ENCODE measurements at regions not wholly inside any gene's neighbourhood (a gene's known extent, or its start where the extent isn't known, plus 50 kb on each side); places are given as distances from the start of the nearest gene placed in this dataset.

- DNase-seq (no peak), FAIRE-seq (no peak)
- Histone ChIP-seq H3K4me1 (ENCODE audit: control insufficient read depth in 2 of 3, insufficient read depth in 2 of 3, low read depth in 1 of 3, low read length in 3 of 3) (no peaks in the 10 kb centered on the region), H3K9ac (ENCODE audit: low read length in 3 of 3) (no peak overlapping the region), H3K36me3 (ENCODE audit: control insufficient read depth in 2 of 3, insufficient read depth in 3 of 3, low read length in 3 of 3) (no peaks in the 10 kb centered on the region), H3K4me3 (ENCODE audit: low read length in 3 of 3) (no peak overlapping the region), H3K27ac (ENCODE audit: low read depth in 2 of 2, low read length in 2 of 2) (no peak overlapping the region), H3K9me3 (ENCODE audit: control insufficient read depth in 2 of 3, insufficient read depth in 1 of 3, low read length in 3 of 3) (no peaks in the 10 kb centered on the region), H3K27me3 (ENCODE audit: control insufficient read depth, insufficient read depth, low read length) (no peaks in the 10 kb centered on the region)
- no peak for TF ChIP-seq CTCF (IDR thresholded peaks at IDR 0.05; ENCODE audit: borderline replicate concordance, extremely low read depth, insufficient read depth)
- intact Hi-C loops (cut with DNase I) = no loop called here
Observed at GRCh38 chr11:80455818-80456217, 1015.0 kb upstream of the TENM4 start.

GRCh38 chr11:80451105-80451504 is 1010.3 kb upstream of the TENM4 start:
- no peak for FAIRE-seq
- intact Hi-C loops (cut with DNase I) = no loop called here
- TF ChIP-seq CTCF (IDR thresholded peaks at IDR 0.05; ENCODE audit: borderline replicate concordance, extremely low read depth, insufficient read depth) = no peak

GRCh38 chr11:80448709-80449108 is 1007.9 kb upstream of the TENM4 start:
- intact Hi-C loops (cut with DNase I) = no loop called here

More at GRCh38 chr11:80451105-80451504, 1010.3 kb upstream of the TENM4 start:
- Histone ChIP-seq H3K4me3 (ENCODE audit: low read length in 3 of 3) (no peak overlapping the region), H3K27ac (ENCODE audit: low read depth in 2 of 2, low read length in 2 of 2) (no peak overlapping the region), H3K9me3 (ENCODE audit: control insufficient read depth in 2 of 3, insufficient read depth in 1 of 3, low read length in 3 of 3) (no peaks in the 10 kb centered on the region), H3K4me1 (ENCODE audit: control insufficient read depth in 2 of 3, insufficient read depth in 2 of 3, low read depth in 1 of 3, low read length in 3 of 3) (no peaks in the 10 kb centered on the region), H3K9ac (ENCODE audit: low read length in 3 of 3) (no peak overlapping the region), H3K27me3 (ENCODE audit: control insufficient read depth, insufficient read depth, low read length) (no peaks in the 10 kb centered on the region), H3K36me3 (ENCODE audit: control insufficient read depth in 2 of 3, insufficient read depth in 3 of 3, low read length in 3 of 3) (no peaks in the 10 kb centered on the region)
- no peak for DNase-seq

More at GRCh38 chr11:80448709-80449108, 1007.9 kb upstream of the TENM4 start:
- FAIRE-seq = no peak
- no peaks in the 10 kb centered on the region for H3K36me3 ChIP-seq (ENCODE audit: control insufficient read depth in 2 of 3, insufficient read depth in 3 of 3, low read length in 3 of 3)
- H3K4me1 ChIP-seq (ENCODE audit: control insufficient read depth in 2 of 3, insufficient read depth in 2 of 3, low read depth in 1 of 3, low read length in 3 of 3) = no peaks in the 10 kb centered on the region
- no peak overlapping the region for H3K27ac ChIP-seq (ENCODE audit: low read depth in 2 of 2, low read length in 2 of 2)
- no peak for DNase-seq
- no peak overlapping the region for H3K4me3 ChIP-seq (ENCODE audit: low read length in 3 of 3)
- no peaks in the 10 kb centered on the region for H3K27me3 ChIP-seq (ENCODE audit: control insufficient read depth, insufficient read depth, low read length)
- no peak for TF ChIP-seq CTCF (IDR thresholded peaks at IDR 0.05; ENCODE audit: borderline replicate concordance, extremely low read depth, insufficient read depth)
- no peaks in the 10 kb centered on the region for H3K9me3 ChIP-seq (ENCODE audit: control insufficient read depth in 2 of 3, insufficient read depth in 1 of 3, low read length in 3 of 3)
- no peak overlapping the region for H3K9ac ChIP-seq (ENCODE audit: low read length in 3 of 3)
